H1 (cell line): ENCODE measurements at regions not wholly inside any gene's neighbourhood (a gene's known extent, or its start where the extent isn't known, plus 50 kb on each side); places are given as distances from the start of the nearest gene placed in this dataset.

Source experiments
- CHD2 ChIP-seq: IDR thresholded peaks from 2 replicates; pipeline ENCODE4 v1.6.1; 2012; ENCODE audit warnings: low read length, improper control_type of control experiment
- GTF2F1 ChIP-seq: IDR thresholded peaks from 2 replicates; pipeline ENCODE4 v1.6.1; 2012; ENCODE audit warnings: low read depth, low read length, improper control_type of control experiment, borderline replicate concordance
- KDM5A ChIP-seq: fragments of 200-600 bp; IDR thresholded peaks from 2 replicates; pipeline ENCODE4 v1.7.1; 2012; ENCODE audit warnings: mild to moderate bottlenecking, low read length, inconsistent platforms, mixed read lengths
- RXRA ChIP-seq: IDR thresholded peaks from 2 replicates; pipeline ENCODE4 v1.6.1; 2011; ENCODE audit warnings: low read depth, mild to moderate bottlenecking, low read length, moderate library complexity; ENCODE audit not compliant: insufficient read depth
- SUZ12 ChIP-seq: fragments of 200-600 bp; sonication (generic); IDR thresholded peaks from 2 replicates; pipeline ENCODE4 v1.6.1; 2012; ENCODE audit warnings: mild to moderate bottlenecking, inconsistent platforms, low read length, moderate library complexity, mixed read lengths
- TAF7 ChIP-seq: optimal IDR thresholded peaks from 2 replicates; pipeline ENCODE3; 2011; ENCODE audit warnings: low read depth, mild to moderate bottlenecking, inconsistent platforms, low read length, moderate library complexity, borderline replicate concordance

- TF ChIP-seq SUZ12 (no peak), RXRA (no peak), GTF2F1 (no peak), KDM5A (no peak), TAF7 (no peak), CHD2 (no peak)
These were observed 76.1 kb upstream of the NAA20 start (continued) for GRCh38 chr20:19940988-19941460.
